ENCODE measurements at regions not wholly inside any gene's neighbourhood (a gene's known extent, or its start where the extent isn't known, plus 50 kb on each side); places are given as distances from the start of the nearest gene placed in this dataset.
A peak's percentile ranks its signal among the peaks of the same experiment; 100 is the strongest.
"Not testable (repeated sequence)": the region's sequence is repeated elsewhere in the genome, so short reads cannot be mapped to it uniquely, and the experiment has no call there.

GRCh38 chr6:49274809-49275769, 188.0 kb downstream of the MMUT start:
- not testable (repeated sequence) for DNase-seq

- peak; percentile 8 for DNase-seq
Observed at GRCh38 chr6:49269190-49269589, 193.9 kb downstream of the MMUT start.

- no peak for DNase-seq
Observed at GRCh38 chr6:49264909-49265308, 198.1 kb downstream of the MMUT start.

GRCh38 chr6:49264496-49264895, 198.6 kb downstream of the MMUT start:
- no peak for DNase-seq

- DNase-seq, result no peak
Observed at GRCh38 chr6:49257549-49257948, 205.5 kb downstream of the MMUT start.

GRCh38 chr6:49255335-49255734, 207.7 kb downstream of the MMUT start:
- DNase-seq, result no peak

- no peak for DNase-seq
Observed at GRCh38 chr6:49252901-49253300, 210.2 kb downstream of the MMUT start.

GRCh38 chr6:49233483-49233882, 229.6 kb downstream of the MMUT start:
- no peak for DNase-seq

GRCh38 chr6:49225471-49225870, 237.6 kb downstream of the MMUT start:
- DNase-seq, result no peak

GRCh38 chr6:49220293-49220692, 242.8 kb downstream of the MMUT start:
- no peak for DNase-seq

- no peak for DNase-seq
Observed at GRCh38 chr6:49205526-49205925, 257.5 kb downstream of the MMUT start.

GRCh38 chr6:49202924-49203536, 260.0 kb downstream of the MMUT start:
- no peak for DNase-seq

- DNase-seq, result no peak
Observed at GRCh38 chr6:49198015-49198414, 265.0 kb downstream of the MMUT start.

GRCh38 chr6:49162379-49162778, 300.7 kb downstream of the MMUT start:
- DNase-seq, result not testable (repeated sequence)

- DNase-seq, result no peak
Observed at GRCh38 chr6:49155316-49155715, 307.7 kb downstream of the MMUT start.

GRCh38 chr6:49151957-49152356, 311.1 kb downstream of the MMUT start:
- no peak for DNase-seq

- no peak for DNase-seq
Observed at GRCh38 chr6:49151461-49151860, 311.6 kb downstream of the MMUT start.

GRCh38 chr6:49151033-49151432, 312.0 kb downstream of the MMUT start:
- no peak for DNase-seq

- DNase-seq, result no peak
Observed at GRCh38 chr6:49145280-49145679, 317.8 kb downstream of the MMUT start.

- DNase-seq, result no peak
Observed at GRCh38 chr6:49142421-49143151, 320.5 kb downstream of the MMUT start.

GRCh38 chr6:49121970-49122369, 341.1 kb downstream of the MMUT start:
- DNase-seq, result no peak

- DNase-seq, result no peak
Observed at GRCh38 chr6:49118478-49118877, 344.6 kb downstream of the MMUT start.

- DNase-seq, result no peak
Observed at GRCh38 chr6:49110916-49111315, 352.1 kb downstream of the MMUT start.

All from fibroblast of skin of back (primary cell).